NOMO-1 (cell line): ENCODE measurements at regions not wholly inside any gene's neighbourhood (a gene's known extent, or its start where the extent isn't known, plus 50 kb on each side); places are given as distances from the start of the nearest gene placed in this dataset.

Experiments
- DNase-seq, 2 experiments: peaks; one replicate each; lab custom pipeline; 2025; ENCODE audit not compliant: unreplicated experiment in 2 of 2; lab: John Stamatoyannopoulos, UW

GRCh38 chr2:19300961-19301360, 57.5 kb downstream of the OSR1 start:
- DNase-seq = no peak

DNA sequence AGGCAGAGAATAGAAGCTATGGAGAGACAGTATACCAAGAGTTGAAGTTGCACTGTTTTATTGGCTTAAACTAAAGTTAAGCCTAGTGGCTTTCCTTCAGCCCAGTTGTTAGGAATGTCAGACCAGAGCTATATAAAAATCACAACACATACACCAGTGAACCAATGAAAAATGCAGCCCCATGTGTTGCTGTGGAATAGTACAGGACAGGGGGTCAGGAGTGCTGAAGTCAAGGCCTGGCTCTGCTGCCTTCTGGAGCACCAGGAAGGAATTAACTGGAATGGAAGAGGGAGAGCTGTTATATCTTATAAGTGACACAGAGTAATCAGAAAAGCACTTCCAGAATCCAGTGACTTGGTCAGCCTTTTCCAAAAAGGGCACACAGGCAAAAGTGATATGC, 58.9 kb downstream of the OSR1 start:
- DNase-seq = no peak

- no peak for DNase-seq
Observed at GRCh38 chr2:19299032-19299431, 59.4 kb downstream of the OSR1 start.

- DNase-seq = no peak
Observed at GRCh38 chr2:19297716-19298115, 60.7 kb downstream of the OSR1 start.

DNA sequence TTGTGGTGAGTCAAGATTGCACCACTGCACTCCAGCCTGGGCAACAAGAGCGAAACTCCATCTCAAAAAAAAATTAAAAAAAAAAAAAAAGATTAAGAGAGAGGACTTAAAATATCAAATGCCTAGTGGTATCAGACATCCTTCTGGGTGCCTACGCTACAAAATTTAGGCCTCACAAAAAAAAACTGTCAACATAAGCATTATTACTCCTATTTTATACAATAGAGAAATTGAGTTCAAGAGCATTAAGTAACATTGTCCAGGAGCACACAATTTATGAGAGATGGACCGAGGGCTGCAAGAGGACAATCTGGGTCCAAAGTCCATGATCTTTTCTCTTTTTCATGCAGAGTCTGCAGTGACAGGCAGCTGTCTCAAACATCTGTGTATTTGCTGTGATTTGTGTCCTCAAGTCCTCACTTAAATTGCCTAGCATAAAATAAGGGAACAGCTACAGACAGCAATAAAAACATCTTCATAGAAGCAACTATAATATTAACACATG, 62.4 kb downstream of the OSR1 start:
- DNase-seq = no peak

DNA sequence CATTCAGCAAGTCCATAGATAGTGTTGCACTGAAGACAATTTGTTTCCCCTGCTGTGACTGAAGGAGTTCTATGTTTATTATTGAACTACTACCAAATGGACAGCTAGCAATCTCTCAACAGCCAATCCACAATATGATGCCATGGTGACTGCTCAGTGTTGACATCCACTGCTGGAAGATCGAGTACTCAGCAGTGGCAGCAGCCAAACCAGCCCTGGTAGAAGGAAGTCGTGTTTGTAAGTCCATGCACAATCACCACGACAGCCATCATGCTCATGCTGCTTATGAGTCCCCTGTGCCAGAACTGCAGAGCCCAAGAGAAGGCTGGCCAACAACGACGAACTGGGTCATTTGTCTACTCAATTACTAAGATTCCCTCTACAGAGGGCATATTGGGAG, 66.4 kb downstream of the OSR1 start:
- DNase-seq = no peak

DNA sequence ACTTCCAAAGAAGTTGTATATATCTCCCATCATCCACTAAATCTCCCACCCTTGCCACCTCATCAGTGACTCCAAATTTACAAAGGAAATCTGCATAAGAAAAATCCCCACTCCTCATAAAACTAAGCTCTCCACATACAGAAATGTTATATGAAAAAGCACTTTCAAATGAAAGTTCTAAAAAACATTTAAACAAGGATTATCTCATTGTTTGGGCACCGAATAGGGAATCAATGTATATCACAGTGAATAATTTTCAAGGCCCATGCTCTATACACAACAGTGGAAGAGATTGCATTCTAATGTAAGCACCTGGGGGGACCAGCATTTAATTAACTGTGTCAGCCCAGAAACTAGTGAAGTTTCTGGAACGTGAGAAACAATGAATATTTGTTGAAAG, 70.1 kb downstream of the OSR1 start:
- DNase-seq = no peak

DNA sequence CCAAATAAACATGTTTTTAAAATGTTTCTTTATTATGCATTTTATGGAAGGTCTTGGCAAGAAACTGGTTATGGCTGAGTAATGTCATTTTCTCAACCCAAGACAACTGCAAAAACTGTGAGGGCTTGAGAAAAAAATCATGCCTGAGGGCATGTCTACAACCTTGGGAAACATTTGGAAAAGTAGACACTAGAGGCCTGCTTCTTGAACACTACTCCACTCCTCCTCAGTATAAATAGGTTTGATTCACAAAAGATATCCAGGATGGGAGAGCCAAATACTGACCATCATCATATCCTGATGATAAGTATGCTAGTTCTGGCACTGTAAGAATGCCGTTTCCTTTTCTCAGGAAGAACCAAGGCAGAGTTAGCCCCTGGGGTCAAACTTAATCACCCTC, 71.1 kb downstream of the OSR1 start:
- no peak for DNase-seq

DNA sequence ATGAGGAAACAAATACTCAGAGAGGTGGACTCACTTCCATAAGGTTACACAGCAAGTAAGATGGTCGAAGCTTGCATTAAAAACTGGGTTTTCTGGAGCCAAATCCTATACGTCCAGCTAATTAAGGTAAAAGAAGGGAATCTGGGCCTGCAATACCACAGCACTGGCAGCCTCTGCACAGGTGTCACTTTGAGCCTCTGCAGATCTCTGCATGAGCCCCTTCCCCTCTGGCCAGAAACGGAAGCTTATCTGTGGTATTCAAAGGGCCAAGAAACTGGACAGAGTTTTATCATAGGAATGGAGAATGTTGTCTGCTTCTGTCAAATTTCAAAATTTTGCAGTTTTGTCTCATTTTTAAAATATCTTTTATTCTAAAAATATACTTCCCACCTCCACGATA, 76.1 kb downstream of the OSR1 start:
- DNase-seq = no peak

GRCh38 chr2:19274439-19274838, 84.0 kb downstream of the OSR1 start:
- DNase-seq = no peak

GRCh38 chr2:19272941-19273470, 85.4 kb downstream of the OSR1 start:
- no peak for DNase-seq

- DNase-seq = no peak
Observed at GRCh38 chr2:19272039-19272438, 86.4 kb downstream of the OSR1 start.

DNA sequence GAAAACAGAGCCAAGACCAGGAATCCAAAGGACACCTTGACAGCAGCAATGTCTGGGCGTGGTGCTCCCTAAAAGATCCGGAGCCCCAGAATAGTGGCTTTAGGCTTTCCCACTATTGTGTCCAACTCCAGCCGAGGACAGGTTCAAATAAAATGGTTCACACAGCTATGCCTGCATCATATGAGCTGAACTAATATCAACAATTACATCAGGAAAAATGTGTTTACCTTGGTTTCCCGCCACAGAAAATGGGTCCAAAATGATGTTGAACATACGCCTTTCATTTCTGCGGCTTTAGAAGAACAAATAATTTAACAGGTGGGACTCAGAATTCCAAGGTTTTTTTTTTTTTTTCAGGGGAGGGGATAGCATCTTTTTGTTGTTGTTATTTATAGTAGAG, 93.6 kb downstream of the OSR1 start:
- no peak for DNase-seq

- no peak for DNase-seq
Observed at GRCh38 chr2:19262150-19262549, 96.3 kb downstream of the OSR1 start.

DNA sequence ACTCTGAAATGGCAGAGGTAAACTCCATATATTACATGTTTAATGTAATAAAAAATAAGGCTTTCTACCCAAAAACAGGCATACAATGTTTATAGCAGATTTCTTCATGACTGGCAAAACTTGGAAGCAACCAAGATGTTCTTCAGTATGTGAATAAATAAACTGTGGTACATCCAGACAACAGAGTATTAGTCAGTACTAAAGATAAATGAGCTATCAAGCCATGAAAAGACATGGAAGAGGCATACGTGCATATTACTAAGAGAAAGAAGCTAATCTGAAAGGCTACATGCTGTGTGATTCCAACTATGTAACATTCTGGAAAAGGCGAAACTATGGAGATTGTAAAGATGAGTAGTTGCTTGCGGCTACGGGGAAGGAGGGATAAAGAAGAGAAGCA, 97.4 kb downstream of the OSR1 start:
- DNase-seq = no peak

GRCh38 chr2:19256121-19256601, 102.3 kb downstream of the OSR1 start:
- DNase-seq = no peak

DNA sequence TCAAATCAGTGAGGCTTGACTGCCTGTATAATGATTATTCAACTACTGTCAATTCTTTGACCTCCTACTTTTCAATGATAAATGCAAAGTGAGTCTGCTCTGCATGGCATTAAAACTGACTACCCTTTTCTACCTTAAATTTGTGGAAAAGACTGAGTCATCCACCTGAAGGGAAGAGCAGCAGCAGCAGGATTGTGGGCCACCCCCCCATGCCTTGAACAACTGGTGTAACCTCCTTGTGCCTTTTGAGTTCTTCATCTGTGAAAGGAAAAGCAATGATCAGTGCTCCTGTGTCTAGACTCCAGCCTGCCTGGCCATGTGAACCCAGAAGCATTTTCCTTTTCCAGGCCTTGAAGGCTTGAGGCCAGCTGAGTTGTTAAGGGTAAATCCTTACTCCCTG, 102.9 kb downstream of the OSR1 start:
- no peak for DNase-seq

GRCh38 chr2:19251554-19251953, 106.9 kb downstream of the OSR1 start:
- DNase-seq = no peak

DNA sequence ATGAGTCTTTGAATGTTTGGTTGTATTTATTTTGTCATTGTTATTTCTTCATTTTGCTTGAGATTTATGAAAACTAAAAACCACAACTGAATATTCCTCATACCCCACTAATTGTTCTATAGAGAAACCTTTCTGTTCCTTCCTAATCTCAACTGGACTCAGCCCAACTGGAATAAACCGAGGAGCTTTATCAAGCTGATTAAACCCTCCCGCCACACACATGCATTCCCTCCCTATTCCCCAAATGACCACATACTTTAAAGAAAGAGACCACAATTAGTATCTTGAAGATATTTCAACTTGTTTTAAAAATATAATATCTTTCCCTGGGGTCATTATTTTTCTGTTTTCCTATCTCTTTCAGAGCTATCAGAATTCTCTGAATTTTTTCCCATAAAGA, 107.5 kb downstream of the OSR1 start:
- no peak for DNase-seq

DNA sequence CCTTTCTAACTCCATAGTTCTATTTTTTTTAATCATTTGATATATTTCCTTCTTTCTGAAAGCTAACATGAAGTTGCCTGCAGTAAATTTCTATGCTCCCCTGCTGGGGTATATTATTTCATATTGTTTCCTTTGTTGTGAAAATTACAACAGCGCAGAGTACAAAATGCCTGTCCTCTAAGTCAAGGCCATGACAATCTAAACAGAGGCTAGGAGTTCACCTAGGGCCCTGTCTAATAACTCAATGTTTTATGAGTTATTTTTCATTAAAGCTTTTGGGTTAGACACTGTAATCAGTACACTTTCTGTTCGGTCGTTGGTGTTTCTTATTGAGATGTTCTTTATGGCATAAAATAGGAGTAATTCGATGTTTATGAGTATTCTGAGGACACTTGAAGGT, 111.2 kb downstream of the OSR1 start:
- no peak for DNase-seq

DNA sequence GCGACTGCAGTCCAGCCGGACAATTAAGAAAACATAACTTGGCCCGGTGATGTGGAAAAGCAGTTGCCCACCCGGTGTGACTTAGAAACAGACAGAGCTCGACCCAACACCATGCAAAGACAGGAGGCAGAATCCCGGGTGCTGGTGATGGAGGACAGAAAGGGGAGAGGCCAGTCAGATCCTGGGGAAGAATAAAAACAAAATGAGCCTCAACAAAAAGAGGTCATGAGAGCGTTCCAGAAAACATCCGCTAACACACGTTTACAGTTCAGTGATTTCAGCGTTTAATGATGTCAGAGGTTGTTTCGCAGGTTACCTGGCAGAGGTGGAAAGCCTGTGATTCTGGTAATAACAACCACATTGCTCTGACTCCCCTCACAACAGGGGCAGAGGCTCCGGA, 111.9 kb downstream of the OSR1 start:
- no peak for DNase-seq

GRCh38 chr2:19244460-19245363, 113.7 kb downstream of the OSR1 start:
- DNase-seq = no peak
